ENCODE measurements at regions not wholly inside any gene's neighbourhood (a gene's known extent, or its start where the extent isn't known, plus 50 kb on each side); places are given as distances from the start of the nearest gene placed in this dataset.

GRCh38 chr7:42672339-42672999 is 239.4 kb downstream of the C7orf25 start:
- peaks cover 0 to 2% (median 0%) of the 10 kb centered on the region in 5 donors for H3K9me3 ChIP-seq (ENCODE audit: control insufficient read depth in 5 of 5, low read length in 5 of 5)
- no peak overlapping the region for H3K9ac ChIP-seq (ENCODE audit: low read length in 5 of 5)
- no peaks in the 10 kb centered on the region for H3K36me3 ChIP-seq (ENCODE audit: control insufficient read depth in 5 of 5, insufficient read depth in 5 of 5, low read length in 5 of 5)
- H3K27me3 ChIP-seq (ENCODE audit: control insufficient read depth in 5 of 5, insufficient read depth in 4 of 5, low read length in 5 of 5) = no peaks in the 10 kb centered on the region
- H3K4me1 ChIP-seq (ENCODE audit: control insufficient read depth in 5 of 5, insufficient read depth in 5 of 5, low read length in 5 of 5) = no peaks in the 10 kb centered on the region
- no peak overlapping the region for H3K27ac ChIP-seq (ENCODE audit: low read depth, low read length)
- no peak overlapping the region for H3K4me3 ChIP-seq (ENCODE audit: low read depth in 1 of 5, low read length in 5 of 5)

- Histone ChIP-seq H3K27ac (ENCODE audit: low read depth, low read length) (no peak overlapping the region), H3K36me3 (ENCODE audit: control insufficient read depth in 5 of 5, insufficient read depth in 5 of 5, low read length in 5 of 5) (no peaks in the 10 kb centered on the region), H3K4me1 (ENCODE audit: control insufficient read depth in 5 of 5, insufficient read depth in 5 of 5, low read length in 5 of 5) (no peaks in the 10 kb centered on the region), H3K27me3 (ENCODE audit: control insufficient read depth in 5 of 5, insufficient read depth in 4 of 5, low read length in 5 of 5) (no peaks in the 10 kb centered on the region), H3K9ac (ENCODE audit: low read length in 5 of 5) (no peak overlapping the region), H3K4me3 (ENCODE audit: low read depth in 1 of 5, low read length in 5 of 5) (no peak overlapping the region), H3K9me3 (ENCODE audit: control insufficient read depth in 5 of 5, low read length in 5 of 5) (peaks cover 0 to 8% (median 7%) of the 10 kb centered on the region in 5 donors)
These were observed 240.2 kb downstream of the C7orf25 start for GRCh38 chr7:42671627-42672026.

GRCh38 chr7:42666994-42667393 is 244.9 kb downstream of the C7orf25 start:
- no peak overlapping the region for H3K27ac ChIP-seq (ENCODE audit: low read depth, low read length)
- peaks cover 0 to 12% (median 7%) of the 10 kb centered on the region in 5 donors for H3K9me3 ChIP-seq (ENCODE audit: control insufficient read depth in 5 of 5, low read length in 5 of 5)
- peaks cover 0 to 3% (median 0%) of the 10 kb centered on the region in 5 donors for H3K36me3 ChIP-seq (ENCODE audit: control insufficient read depth in 5 of 5, insufficient read depth in 5 of 5, low read length in 5 of 5)
- H3K27me3 ChIP-seq (ENCODE audit: control insufficient read depth in 5 of 5, insufficient read depth in 4 of 5, low read length in 5 of 5) = no peaks in the 10 kb centered on the region
- H3K4me1 ChIP-seq (ENCODE audit: control insufficient read depth in 5 of 5, insufficient read depth in 5 of 5, low read length in 5 of 5) = no peaks in the 10 kb centered on the region
- H3K4me3 ChIP-seq (ENCODE audit: low read depth in 1 of 5, low read length in 5 of 5) = no peak overlapping the region
- H3K9ac ChIP-seq (ENCODE audit: low read length in 5 of 5) = no peak overlapping the region

- H3K4me1 ChIP-seq (ENCODE audit: control insufficient read depth in 5 of 5, insufficient read depth in 5 of 5, low read length in 5 of 5) = no peaks in the 10 kb centered on the region
- no peak overlapping the region for H3K9ac ChIP-seq (ENCODE audit: low read length in 5 of 5)
- no peak overlapping the region for H3K27ac ChIP-seq (ENCODE audit: low read depth, low read length)
- peaks cover 0 to 3% (median 0%) of the 10 kb centered on the region in 5 donors for H3K36me3 ChIP-seq (ENCODE audit: control insufficient read depth in 5 of 5, insufficient read depth in 5 of 5, low read length in 5 of 5)
- peaks cover 0 to 18% (median 8%) of the 10 kb centered on the region in 5 donors for H3K9me3 ChIP-seq (ENCODE audit: control insufficient read depth in 5 of 5, low read length in 5 of 5)
- no peak overlapping the region for H3K4me3 ChIP-seq (ENCODE audit: low read depth in 1 of 5, low read length in 5 of 5)
- no peaks in the 10 kb centered on the region for H3K27me3 ChIP-seq (ENCODE audit: control insufficient read depth in 5 of 5, insufficient read depth in 4 of 5, low read length in 5 of 5)
These were observed 249.0 kb downstream of the C7orf25 start for GRCh38 chr7:42662862-42663261.

DNA sequence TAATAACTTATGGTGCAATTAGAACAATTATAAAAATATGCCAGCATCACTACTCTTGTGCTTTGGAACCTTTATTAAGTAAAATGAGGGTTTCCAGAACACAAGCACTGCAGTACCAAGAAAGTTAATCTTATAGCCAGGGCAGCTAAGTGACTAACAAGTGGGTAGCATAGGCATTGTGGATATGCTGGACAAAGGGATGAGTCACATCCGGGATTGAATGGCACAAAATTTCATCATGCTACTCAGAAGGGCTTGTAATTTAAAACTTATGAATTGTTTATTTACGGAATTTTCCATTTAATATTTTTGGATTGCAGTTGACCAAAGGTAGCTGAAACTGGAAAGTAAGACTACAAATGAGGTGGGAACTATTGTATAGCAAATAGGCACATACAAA is 250.6 kb downstream of the C7orf25 start:
- Histone ChIP-seq H3K36me3 (ENCODE audit: control insufficient read depth in 5 of 5, insufficient read depth in 5 of 5, low read length in 5 of 5) (peaks cover 0 to 3% (median 0%) of the 10 kb centered on the region in 5 donors), H3K4me3 (ENCODE audit: low read depth in 1 of 5, low read length in 5 of 5) (no peak overlapping the region), H3K27ac (ENCODE audit: low read depth, low read length) (no peak overlapping the region), H3K27me3 (ENCODE audit: control insufficient read depth in 5 of 5, insufficient read depth in 4 of 5, low read length in 5 of 5) (no peaks in the 10 kb centered on the region), H3K9me3 (ENCODE audit: control insufficient read depth in 5 of 5, low read length in 5 of 5) (peaks cover 0 to 9% (median 0%) of the 10 kb centered on the region in 5 donors), H3K9ac (ENCODE audit: low read length in 5 of 5) (no peak overlapping the region), H3K4me1 (ENCODE audit: control insufficient read depth in 5 of 5, insufficient read depth in 5 of 5, low read length in 5 of 5) (no peaks in the 10 kb centered on the region)

DNA sequence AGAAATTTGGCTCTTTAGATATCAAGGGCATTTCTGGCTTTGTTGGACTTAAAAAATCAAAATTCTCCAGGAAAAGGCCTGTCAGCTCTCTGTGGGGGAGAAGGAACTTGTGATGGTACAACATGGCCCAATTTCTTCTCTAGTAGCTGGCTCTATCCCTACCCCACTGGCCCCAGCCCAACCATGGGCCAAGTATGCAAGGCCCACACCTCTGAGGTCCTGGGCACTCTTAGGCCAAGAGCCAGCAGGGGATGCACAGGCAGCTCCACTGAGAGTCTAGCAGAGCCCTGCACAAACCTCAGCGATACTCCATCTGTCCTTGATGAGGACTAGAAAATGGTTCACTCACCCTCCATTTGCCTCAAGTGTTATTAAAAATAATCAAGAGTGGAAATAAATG is 261.2 kb downstream of the C7orf25 start:
- H3K36me3 ChIP-seq (ENCODE audit: control insufficient read depth in 5 of 5, insufficient read depth in 5 of 5, low read length in 5 of 5) = no peaks in the 10 kb centered on the region
- no peak overlapping the region for H3K9ac ChIP-seq (ENCODE audit: low read length in 5 of 5)
- H3K4me3 ChIP-seq (ENCODE audit: low read depth in 1 of 5, low read length in 5 of 5) = no peak overlapping the region
- H3K27me3 ChIP-seq (ENCODE audit: control insufficient read depth in 5 of 5, insufficient read depth in 4 of 5, low read length in 5 of 5) = no peaks in the 10 kb centered on the region
- H3K27ac ChIP-seq (ENCODE audit: low read depth, low read length) = no peak overlapping the region
- H3K9me3 ChIP-seq (ENCODE audit: control insufficient read depth in 5 of 5, low read length in 5 of 5) = peaks cover 0 to 6% (median 3%) of the 10 kb centered on the region in 5 donors
- H3K4me1 ChIP-seq (ENCODE audit: control insufficient read depth in 5 of 5, insufficient read depth in 5 of 5, low read length in 5 of 5) = no peaks in the 10 kb centered on the region

GRCh38 chr7:42650171-42650570 is 261.7 kb downstream of the C7orf25 start:
- Histone ChIP-seq H3K27me3 (ENCODE audit: control insufficient read depth in 5 of 5, insufficient read depth in 4 of 5, low read length in 5 of 5) (no peaks in the 10 kb centered on the region), H3K9me3 (ENCODE audit: control insufficient read depth in 5 of 5, low read length in 5 of 5) (peaks cover 0 to 1% (median under 1%) of the 10 kb centered on the region in 5 donors), H3K36me3 (ENCODE audit: control insufficient read depth in 5 of 5, insufficient read depth in 5 of 5, low read length in 5 of 5) (no peaks in the 10 kb centered on the region), H3K4me1 (ENCODE audit: control insufficient read depth in 5 of 5, insufficient read depth in 5 of 5, low read length in 5 of 5) (no peaks in the 10 kb centered on the region), H3K9ac (ENCODE audit: low read length in 5 of 5) (no peak overlapping the region), H3K27ac (ENCODE audit: low read depth, low read length) (no peak overlapping the region), H3K4me3 (ENCODE audit: low read depth in 1 of 5, low read length in 5 of 5) (no peak overlapping the region)

DNA sequence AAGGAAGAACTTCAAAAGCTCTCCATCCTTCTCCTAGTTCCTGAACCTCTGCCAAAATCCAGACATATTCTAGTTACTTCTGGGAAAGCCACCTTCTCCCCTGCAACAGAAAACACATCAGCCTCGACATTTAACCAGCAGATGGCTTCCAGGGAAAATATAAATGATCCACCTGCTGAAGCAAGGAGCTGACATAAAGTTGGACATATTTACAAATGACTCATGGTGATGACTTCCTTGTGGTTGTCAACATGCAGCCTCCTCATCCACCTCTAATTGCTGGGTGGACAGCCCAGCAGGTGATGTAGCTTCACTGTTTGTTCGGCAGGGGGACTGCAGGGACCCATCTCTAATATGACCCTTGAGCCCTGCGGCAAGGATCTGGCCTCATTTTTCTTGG is 266.0 kb downstream of the C7orf25 start:
- Histone ChIP-seq H3K9me3 (ENCODE audit: control insufficient read depth in 5 of 5, low read length in 5 of 5) (peaks cover 0 to 2% (median 0%) of the 10 kb centered on the region in 5 donors), H3K9ac (ENCODE audit: low read length in 5 of 5) (no peak overlapping the region), H3K27ac (ENCODE audit: low read depth, low read length) (no peak overlapping the region), H3K27me3 (ENCODE audit: control insufficient read depth in 5 of 5, insufficient read depth in 4 of 5, low read length in 5 of 5) (no peaks in the 10 kb centered on the region), H3K4me1 (ENCODE audit: control insufficient read depth in 5 of 5, insufficient read depth in 5 of 5, low read length in 5 of 5) (no peaks in the 10 kb centered on the region), H3K4me3 (ENCODE audit: low read depth in 1 of 5, low read length in 5 of 5) (no peak overlapping the region), H3K36me3 (ENCODE audit: control insufficient read depth in 5 of 5, insufficient read depth in 5 of 5, low read length in 5 of 5) (no peaks in the 10 kb centered on the region)

- Histone ChIP-seq H3K9ac (ENCODE audit: low read length in 5 of 5) (no peak overlapping the region), H3K27me3 (ENCODE audit: control insufficient read depth in 5 of 5, insufficient read depth in 4 of 5, low read length in 5 of 5) (no peaks in the 10 kb centered on the region)
These were observed 269.2 kb downstream of the C7orf25 start for GRCh38 chr7:42642699-42643098.

DNA sequence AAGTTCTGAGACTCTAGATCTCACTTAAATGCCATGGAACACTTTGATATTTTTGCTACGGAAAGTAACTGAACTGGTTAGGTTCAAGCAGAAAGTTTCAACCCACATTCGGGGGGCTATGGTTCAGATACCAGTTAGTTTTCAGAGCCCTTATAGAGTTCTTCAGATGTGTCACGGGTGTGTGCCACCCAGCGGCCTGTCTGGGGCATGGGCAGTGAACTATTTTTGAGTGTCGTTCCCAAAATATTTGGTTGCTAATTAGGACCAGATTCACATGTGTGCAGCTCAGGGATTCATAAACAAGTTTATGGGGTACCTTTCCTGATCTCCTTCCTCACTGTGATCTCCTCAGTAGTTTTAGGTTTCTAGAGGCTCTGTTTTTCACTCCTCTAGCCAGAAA is 271.9 kb downstream of the C7orf25 start:
- H3K27ac ChIP-seq (ENCODE audit: low read depth, low read length) = no peak overlapping the region
- no peaks in the 10 kb centered on the region for H3K4me1 ChIP-seq (ENCODE audit: control insufficient read depth in 5 of 5, insufficient read depth in 5 of 5, low read length in 5 of 5)
- H3K9me3 ChIP-seq (ENCODE audit: control insufficient read depth in 5 of 5, low read length in 5 of 5) = peaks cover 0 to 2% (median 0%) of the 10 kb centered on the region in 5 donors
- H3K9ac ChIP-seq (ENCODE audit: low read length in 5 of 5) = no peak overlapping the region
- H3K36me3 ChIP-seq (ENCODE audit: control insufficient read depth in 5 of 5, insufficient read depth in 5 of 5, low read length in 5 of 5) = no peaks in the 10 kb centered on the region
- no peaks in the 10 kb centered on the region for H3K27me3 ChIP-seq (ENCODE audit: control insufficient read depth in 5 of 5, insufficient read depth in 4 of 5, low read length in 5 of 5)
- H3K4me3 ChIP-seq (ENCODE audit: low read depth in 1 of 5, low read length in 5 of 5) = no peak overlapping the region

More at GRCh38 chr7:42642699-42643098, 269.2 kb downstream of the C7orf25 start:
- Histone ChIP-seq H3K4me3 (ENCODE audit: low read depth in 1 of 5, low read length in 5 of 5) (no peak overlapping the region), H3K9me3 (ENCODE audit: control insufficient read depth in 5 of 5, low read length in 5 of 5) (peaks cover 0 to 2% (median 0%) of the 10 kb centered on the region in 5 donors), H3K36me3 (ENCODE audit: control insufficient read depth in 5 of 5, insufficient read depth in 5 of 5, low read length in 5 of 5) (no peaks in the 10 kb centered on the region), H3K4me1 (ENCODE audit: control insufficient read depth in 5 of 5, insufficient read depth in 5 of 5, low read length in 5 of 5) (no peaks in the 10 kb centered on the region), H3K27ac (ENCODE audit: low read depth, low read length) (no peak overlapping the region)
